ENCODE measurements at regions not wholly inside any gene's neighbourhood (a gene's known extent, or its start where the extent isn't known, plus 50 kb on each side); places are given as distances from the start of the nearest gene placed in this dataset.

DNA sequence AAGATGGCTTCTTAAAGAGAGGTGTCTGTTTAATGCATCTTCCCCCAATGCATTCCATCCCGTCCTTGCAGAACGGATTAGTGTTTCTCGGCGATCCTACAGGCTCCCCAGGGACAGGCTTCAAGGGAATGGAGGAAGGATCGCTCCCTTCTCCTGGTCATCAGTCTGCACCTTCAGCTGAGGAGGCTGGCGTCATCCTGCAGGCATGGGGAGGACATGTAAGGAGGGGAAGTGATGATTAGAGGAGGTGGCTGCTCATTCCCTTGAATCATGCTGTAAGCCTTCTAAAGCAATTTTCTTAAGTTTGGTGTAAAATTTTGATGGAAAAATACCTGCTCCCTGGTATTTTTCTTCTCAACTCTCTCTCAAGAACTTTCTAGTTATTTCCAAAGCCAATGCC lies 603.6 kb downstream of the NPHP4 start:
- H3K4me3 ChIP-seq (ENCODE audit: low read depth, low read length), result no peak overlapping the region
- no peak for DNase-seq (ENCODE audit: low read depth)
- TF ChIP-seq, protein P1, sequence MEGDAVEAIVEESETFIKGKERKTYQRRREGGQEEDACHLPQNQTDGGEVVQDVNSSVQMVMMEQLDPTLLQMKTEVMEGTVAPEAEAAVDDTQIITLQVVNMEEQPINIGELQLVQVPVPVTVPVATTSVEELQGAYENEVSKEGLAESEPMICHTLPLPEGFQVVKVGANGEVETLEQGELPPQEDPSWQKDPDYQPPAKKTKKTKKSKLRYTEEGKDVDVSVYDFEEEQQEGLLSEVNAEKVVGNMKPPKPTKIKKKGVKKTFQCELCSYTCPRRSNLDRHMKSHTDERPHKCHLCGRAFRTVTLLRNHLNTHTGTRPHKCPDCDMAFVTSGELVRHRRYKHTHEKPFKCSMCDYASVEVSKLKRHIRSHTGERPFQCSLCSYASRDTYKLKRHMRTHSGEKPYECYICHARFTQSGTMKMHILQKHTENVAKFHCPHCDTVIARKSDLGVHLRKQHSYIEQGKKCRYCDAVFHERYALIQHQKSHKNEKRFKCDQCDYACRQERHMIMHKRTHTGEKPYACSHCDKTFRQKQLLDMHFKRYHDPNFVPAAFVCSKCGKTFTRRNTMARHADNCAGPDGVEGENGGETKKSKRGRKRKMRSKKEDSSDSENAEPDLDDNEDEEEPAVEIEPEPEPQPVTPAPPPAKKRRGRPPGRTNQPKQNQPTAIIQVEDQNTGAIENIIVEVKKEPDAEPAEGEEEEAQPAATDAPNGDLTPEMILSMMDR (conservative IDR thresholded peaks at IDR 0.05; ENCODE audit: low read depth, low read length), result no peak

DNA sequence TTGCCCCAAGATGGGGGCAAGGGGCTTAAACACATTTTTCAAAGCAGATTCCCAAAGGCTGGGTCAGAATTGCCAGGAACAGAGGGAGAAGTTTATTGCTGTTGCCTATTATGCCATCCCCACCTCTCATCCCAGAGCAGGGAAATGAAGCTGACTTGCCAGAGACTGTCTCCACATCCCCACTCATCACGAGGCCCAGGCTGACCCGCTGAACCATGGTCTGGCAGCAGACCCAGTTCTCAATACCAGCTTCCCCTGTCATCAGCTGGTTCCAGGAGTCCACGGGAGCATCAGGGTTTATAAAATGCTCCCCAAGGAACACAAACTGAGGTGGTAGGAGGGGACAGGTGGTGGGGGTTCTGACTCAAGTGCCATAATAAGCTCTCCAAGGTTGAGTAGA lies 605.9 kb downstream of the NPHP4 start:
- TF ChIP-seq, protein P1 (conservative IDR thresholded peaks at IDR 0.05; ENCODE audit: low read depth, low read length), result no peak
- H3K4me3 ChIP-seq (ENCODE audit: low read depth, low read length), result no peak overlapping the region
- no peak for DNase-seq (ENCODE audit: low read depth)

DNA sequence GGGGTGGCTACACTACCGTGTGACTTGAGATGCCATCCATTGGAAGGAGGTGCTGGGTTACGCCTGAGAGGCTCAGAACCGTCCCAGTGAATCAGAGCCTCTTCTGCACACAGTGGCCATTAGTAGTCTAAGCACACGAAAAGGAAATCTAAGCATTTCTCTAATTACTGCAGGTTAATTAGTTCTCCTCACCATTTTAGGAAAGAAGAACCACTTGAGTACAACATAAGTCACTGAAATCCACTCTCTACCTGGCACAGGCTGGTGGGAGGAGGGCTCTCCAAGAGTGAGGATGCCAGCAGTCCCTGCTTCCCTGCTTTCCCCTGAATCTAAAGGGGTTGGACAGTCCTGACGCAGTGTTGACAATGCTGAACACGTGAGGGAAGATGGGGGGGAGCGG lies 606.3 kb downstream of the NPHP4 start:
- H3K4me3 ChIP-seq (ENCODE audit: low read depth, low read length), result no peak overlapping the region
- DNase-seq (ENCODE audit: low read depth), result no peak
- TF ChIP-seq, protein P1 (conservative IDR thresholded peaks at IDR 0.05; ENCODE audit: low read depth, low read length), result no peak

DNA sequence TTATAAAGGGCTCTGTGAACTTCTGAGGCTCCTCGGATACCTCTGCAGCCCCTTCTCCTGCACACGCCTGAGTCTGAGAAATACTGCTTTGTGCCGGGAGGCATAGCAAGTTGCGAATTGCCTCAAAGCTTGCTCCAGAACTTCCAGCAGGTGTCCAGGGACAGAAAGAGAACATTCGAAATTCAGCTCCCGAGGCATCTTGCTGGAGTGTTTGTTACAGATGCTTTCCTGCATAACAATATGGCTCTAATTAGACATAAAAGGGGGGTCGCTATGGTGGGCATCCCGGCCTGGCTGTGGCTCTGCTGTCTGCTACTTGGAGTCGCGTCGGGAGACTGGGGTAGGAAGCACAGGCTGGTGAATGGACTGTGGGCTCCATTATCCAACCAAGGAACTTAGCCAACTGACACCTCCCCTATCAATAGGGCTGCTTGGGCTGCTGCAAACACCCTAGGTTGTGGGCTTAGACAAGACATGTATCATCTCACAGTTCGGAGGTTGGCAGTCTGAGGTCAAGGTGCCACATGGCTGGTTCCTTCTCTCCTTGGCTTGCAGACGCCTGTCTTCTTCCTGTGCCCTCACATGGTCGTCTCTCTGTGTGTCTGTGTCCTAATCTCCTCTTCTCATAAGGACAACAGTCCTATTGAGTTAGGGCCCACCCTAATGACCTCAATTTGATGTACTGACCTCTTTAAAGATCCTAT lies 607.0 kb downstream of the NPHP4 start:
- TF ChIP-seq, protein P1 (conservative IDR thresholded peaks at IDR 0.05; ENCODE audit: low read depth, low read length), result no peak
- no peak overlapping the region for H3K4me3 ChIP-seq (ENCODE audit: low read depth, low read length)
- DNase-seq (ENCODE audit: low read depth), result no peak

DNA sequence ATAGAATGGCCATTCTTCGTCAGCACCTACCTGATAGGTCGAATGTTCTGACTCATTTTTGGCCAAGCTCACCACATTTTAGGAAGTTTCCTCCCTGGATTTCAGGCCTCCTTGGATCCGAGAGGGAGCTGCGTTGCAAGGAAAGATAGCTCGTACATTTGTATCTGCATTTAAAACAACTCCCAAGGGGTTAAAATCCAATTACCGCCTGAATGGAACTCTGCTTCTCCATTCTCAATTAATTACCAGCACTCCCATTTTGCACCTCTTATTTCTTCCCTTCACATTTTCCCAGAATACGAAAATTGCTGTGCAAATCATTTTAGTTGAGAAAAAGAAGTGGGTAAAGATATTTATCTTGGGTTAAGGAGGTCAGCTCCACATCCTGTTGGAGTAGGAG lies 610.7 kb downstream of the NPHP4 start:
- TF ChIP-seq, protein P1 (conservative IDR thresholded peaks at IDR 0.05; ENCODE audit: low read depth, low read length), result no peak
- no peak overlapping the region for H3K4me3 ChIP-seq (ENCODE audit: low read depth, low read length)
- no peak for DNase-seq (ENCODE audit: low read depth)

DNA sequence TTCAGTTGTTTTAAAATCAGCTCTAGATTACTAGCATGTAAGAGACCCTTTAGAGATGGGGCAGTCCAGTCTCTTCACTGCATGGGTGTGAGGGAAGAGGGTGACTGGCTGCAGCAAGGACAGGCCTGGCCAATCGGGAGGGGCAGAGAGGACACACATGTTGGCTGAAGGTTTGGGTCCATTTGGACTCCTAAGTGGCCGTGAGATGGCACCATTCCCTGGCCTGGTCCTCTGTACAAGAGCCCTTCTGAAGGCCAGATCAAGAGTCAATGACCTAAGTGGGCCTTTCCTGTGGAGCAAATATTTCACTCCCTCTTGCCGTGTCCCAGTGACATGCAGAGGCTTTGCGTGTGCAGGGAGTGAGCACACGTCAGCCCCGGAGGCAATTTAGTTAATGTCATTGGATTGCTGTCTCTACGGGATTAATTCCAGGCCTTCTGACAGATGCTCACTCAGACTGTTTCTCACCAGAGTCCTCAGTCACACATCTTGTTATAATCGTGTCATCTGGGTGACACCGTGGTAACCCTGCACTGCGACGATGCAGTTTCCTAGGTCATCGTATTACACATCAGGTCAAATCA lies 613.0 kb downstream of the NPHP4 start:
- TF ChIP-seq, protein P1 (conservative IDR thresholded peaks at IDR 0.05; ENCODE audit: low read depth, low read length), result no peak
- H3K4me3 ChIP-seq (ENCODE audit: low read depth, low read length), result no peak overlapping the region
- no peak for DNase-seq (ENCODE audit: low read depth)
